IPS DF 4.7 (cell line): ENCODE measurements at regions not wholly inside any gene's neighbourhood (a gene's known extent, or its start where the extent isn't known, plus 50 kb on each side); places are given as distances from the start of the nearest gene placed in this dataset.

Experiments
- DNase-seq: peaks from one replicate; pipeline ENCODE4 v3.0.0-alpha.2; 2013; ENCODE audit warnings: low spot score; ENCODE audit errors: extremely low read depth

GRCh38 chr2:16179701-16180416, 239.5 kb downstream of the MYCN start:
- DNase-seq, result no peak

GRCh38 chr2:16178551-16179130, 238.3 kb downstream of the MYCN start:
- no peak for DNase-seq

GRCh38 chr2:16177671-16178180, 237.4 kb downstream of the MYCN start:
- DNase-seq, result no peak

GRCh38 chr2:16176971-16177480, 236.7 kb downstream of the MYCN start:
- DNase-seq, result no peak

- DNase-seq, result no peak
Measured at GRCh38 chr2:16175247-16175825, 235.0 kb downstream of the MYCN start.

GRCh38 chr2:16174693-16175045, 234.3 kb downstream of the MYCN start:
- no peak for DNase-seq

- DNase-seq, result no peak
Measured at GRCh38 chr2:16173893-16174692, 233.7 kb downstream of the MYCN start.

- DNase-seq, result no peak
Measured at GRCh38 chr2:16172324-16173175, 232.2 kb downstream of the MYCN start.

GRCh38 chr2:16171425-16171920, 231.1 kb downstream of the MYCN start:
- DNase-seq, result no peak

- no peak for DNase-seq
Measured at GRCh38 chr2:16170675-16171424, 230.5 kb downstream of the MYCN start.

GRCh38 chr2:16169381-16169960, 229.1 kb downstream of the MYCN start:
- DNase-seq, result no peak

- no peak for DNase-seq
Measured at GRCh38 chr2:16168506-16169264, 228.3 kb downstream of the MYCN start.

GRCh38 chr2:16167870-16168426, 227.6 kb downstream of the MYCN start:
- no peak for DNase-seq

GRCh38 chr2:16167451-16167861, 227.1 kb downstream of the MYCN start:
- no peak for DNase-seq

GRCh38 chr2:16166327-16166981, 226.1 kb downstream of the MYCN start:
- no peak for DNase-seq

GRCh38 chr2:16165518-16166326, 225.4 kb downstream of the MYCN start:
- no peak for DNase-seq

GRCh38 chr2:16162491-16163040, 222.2 kb downstream of the MYCN start:
- no peak for DNase-seq
